ENCODE measurements at regions not wholly inside any gene's neighbourhood (a gene's known extent, or its start where the extent isn't known, plus 50 kb on each side); places are given as distances from the start of the nearest gene placed in this dataset.

- TF ChIP-seq, protein P1, sequence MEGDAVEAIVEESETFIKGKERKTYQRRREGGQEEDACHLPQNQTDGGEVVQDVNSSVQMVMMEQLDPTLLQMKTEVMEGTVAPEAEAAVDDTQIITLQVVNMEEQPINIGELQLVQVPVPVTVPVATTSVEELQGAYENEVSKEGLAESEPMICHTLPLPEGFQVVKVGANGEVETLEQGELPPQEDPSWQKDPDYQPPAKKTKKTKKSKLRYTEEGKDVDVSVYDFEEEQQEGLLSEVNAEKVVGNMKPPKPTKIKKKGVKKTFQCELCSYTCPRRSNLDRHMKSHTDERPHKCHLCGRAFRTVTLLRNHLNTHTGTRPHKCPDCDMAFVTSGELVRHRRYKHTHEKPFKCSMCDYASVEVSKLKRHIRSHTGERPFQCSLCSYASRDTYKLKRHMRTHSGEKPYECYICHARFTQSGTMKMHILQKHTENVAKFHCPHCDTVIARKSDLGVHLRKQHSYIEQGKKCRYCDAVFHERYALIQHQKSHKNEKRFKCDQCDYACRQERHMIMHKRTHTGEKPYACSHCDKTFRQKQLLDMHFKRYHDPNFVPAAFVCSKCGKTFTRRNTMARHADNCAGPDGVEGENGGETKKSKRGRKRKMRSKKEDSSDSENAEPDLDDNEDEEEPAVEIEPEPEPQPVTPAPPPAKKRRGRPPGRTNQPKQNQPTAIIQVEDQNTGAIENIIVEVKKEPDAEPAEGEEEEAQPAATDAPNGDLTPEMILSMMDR (IDR thresholded peaks at IDR 0.05) = no peak
- no peak for TF ChIP-seq POLR2AphosphoS5 (IDR thresholded peaks at IDR 0.05)
- no peak for TF ChIP-seq EP300 (IDR thresholded peaks at IDR 0.05)
- TF ChIP-seq POLR2A (IDR thresholded peaks at IDR 0.05) = no peak
These were observed 300.9 kb upstream of the SYT4 start for GRCh38 chr18:43578211-43578610.

Measured in suprapubic skin (tissue), 4 donors.